ENCODE measurements at regions not wholly inside any gene's neighbourhood (a gene's known extent, or its start where the extent isn't known, plus 50 kb on each side); places are given as distances from the start of the nearest gene placed in this dataset.

DNA sequence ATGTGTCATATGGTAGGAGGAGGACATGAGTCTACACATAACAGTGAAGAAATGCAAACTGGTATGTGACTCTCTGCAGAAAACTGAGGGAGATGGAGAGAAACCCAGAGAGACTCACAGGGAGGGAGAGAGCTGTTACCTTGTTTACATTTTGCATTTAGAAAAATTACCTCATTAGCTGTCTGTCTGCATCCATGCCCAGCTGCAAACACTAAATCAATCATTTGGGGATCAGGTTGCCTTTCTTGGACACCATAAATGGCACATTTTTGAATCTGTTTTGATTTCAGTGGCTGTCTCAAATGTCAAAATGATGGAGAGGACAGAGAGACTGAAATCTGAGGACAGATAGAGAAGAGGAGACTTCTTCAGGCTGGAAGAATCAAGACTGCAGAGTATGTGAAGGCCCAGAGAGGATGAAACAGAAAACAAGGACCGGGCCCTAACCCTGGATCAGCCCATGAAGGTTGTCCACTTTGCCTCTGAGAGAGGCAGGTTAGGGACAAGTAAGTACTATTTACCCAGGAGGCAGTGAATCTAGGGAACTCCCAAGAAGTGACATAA is 92.2 kb downstream of the UNC5CL start:
- no peak for DNase-seq (ENCODE audit: low spot score)

DNA sequence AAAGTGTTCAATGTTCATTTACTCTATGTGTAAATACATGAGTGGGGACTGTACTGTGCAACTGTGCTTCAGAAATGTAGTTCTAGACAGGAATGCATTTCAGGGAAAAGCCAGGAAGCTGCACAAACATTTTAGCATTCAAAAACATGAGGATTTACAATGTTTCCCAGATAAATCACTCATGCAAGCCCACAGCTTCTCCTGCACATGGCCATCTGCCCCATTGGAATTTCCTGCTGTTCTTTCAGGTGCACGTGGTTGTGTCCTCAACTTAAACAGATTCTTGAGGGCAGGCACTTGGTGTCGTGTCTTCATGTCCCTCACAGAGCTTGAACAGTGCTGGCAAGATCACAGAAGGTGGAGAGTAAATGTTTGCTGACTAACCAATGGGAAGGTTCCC is 101.5 kb downstream of the UNC5CL start:
- no peak for DNase-seq (ENCODE audit: low spot score)

DNA sequence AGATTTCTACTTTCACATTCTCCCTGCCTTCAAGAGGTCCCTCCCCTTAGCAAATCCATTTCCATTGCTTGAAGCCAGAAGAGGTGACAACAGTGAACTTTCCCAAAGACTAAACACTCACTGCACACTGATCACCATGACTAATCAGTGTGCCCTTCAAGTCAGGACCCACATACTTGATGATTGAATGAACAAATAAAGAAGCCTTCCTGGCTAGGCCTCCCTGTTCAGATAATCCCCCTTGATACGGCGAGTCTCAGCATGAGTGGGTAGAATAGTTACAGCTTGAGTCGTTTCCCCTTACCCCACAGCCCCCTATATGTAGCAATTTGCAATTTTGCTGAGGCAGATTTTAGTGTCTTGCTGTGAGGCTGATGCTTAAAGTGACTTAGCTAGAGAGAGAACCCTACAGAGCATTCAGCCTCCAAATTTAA is 102.2 kb downstream of the UNC5CL start:
- DNase-seq (ENCODE audit: low spot score) = peak; percentile 73

DNA sequence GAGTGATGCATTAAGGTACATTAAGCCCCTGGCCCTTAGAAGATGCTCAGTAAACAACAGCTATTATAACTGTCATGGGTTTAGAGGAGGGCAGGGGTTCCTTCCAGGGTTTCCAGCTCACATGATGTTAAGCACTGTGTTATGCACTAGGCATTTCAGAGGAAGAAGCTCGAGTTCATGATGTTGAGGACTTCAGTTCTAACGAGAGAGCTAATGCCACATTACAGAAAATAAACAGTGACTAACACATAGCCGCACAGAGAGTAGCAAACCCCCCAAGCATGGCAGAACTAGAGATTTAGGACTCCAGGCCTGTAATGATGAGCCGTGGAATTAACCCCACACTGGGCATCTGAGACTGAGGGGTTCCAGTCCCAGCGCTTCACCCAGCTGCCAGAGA is 105.2 kb downstream of the UNC5CL start:
- no peak for DNase-seq (ENCODE audit: low spot score)

DNA sequence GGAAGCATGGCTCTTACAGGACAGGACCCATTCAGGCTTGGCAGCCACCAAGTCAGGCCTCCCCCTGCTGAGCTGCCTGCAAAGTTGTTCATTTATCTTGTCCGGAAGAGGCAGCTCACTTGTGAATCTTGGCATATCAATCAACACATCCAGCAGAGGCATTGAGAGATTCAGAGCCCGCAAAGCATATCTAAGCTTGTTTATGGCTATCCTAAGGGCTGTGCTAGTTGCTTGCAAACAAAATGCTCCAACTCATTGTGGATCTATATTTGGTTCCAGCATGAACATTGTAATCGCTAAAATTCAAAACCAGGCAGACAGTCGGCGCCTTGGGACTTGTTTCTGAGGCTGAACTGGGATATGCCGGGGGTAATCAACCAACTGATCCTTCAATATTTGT is 106.1 kb downstream of the UNC5CL start:
- DNase-seq (ENCODE audit: low spot score) = no peak

DNA sequence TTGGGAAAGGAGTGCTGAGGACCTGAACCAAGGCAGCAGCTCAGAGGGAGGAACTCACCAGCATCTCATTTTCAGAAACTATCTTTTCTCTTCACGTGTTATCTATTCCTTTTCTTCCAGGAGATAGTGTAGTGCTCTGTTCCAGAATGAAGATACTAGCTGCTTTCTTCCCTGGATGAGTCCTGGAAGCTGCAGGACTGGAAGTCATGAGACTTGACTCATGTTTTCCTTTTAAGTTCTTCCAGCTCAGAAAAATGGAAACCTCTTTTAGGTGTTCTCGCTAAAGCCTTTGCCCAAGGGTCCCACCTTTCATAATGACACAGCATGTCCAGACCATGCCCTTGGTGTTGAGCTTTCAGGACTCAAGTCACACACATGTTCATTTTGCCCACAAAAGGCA is 106.7 kb downstream of the UNC5CL start:
- DNase-seq (ENCODE audit: low spot score) = no peak

DNA sequence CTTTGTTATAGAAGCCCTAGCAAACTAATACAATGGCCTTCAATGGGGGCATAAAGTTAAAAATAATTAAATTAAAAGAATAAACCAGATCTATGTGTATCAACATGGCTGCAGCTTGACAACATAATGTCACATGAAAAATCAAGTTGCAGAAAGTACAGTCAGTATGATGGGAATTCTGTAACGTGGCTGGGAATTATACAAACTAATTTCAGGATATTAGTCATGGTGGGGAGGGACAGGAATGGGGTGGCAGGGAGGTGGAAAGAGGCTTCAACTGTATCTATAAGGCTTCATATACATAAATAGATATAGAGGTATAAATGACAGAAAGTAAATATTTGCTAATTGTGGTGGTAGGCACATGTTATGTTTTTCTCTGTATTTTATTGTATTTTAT is 107.1 kb downstream of the UNC5CL start:
- peak; percentile 60 for DNase-seq (ENCODE audit: low spot score)

DNA sequence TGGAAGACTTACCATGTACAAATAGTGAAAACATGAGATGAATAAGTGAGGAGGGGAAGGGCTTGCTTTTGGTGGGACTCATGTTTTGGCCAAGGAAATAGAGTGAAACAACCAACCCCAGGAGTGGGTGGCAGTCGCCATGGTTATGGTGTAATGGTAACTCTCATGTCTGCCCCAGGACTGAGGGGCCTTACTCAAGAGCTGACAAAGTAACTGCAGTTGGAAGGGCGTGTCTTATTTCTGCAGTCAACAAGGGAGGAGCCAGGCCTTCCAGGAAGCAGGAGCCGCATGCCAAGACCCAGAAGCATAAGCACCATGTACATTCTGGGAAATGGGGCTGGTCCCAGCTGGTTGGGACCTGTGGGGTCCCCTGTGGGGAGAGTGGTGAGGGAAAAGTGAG is 108.5 kb downstream of the UNC5CL start:
- DNase-seq (ENCODE audit: low spot score) = no peak

DNA sequence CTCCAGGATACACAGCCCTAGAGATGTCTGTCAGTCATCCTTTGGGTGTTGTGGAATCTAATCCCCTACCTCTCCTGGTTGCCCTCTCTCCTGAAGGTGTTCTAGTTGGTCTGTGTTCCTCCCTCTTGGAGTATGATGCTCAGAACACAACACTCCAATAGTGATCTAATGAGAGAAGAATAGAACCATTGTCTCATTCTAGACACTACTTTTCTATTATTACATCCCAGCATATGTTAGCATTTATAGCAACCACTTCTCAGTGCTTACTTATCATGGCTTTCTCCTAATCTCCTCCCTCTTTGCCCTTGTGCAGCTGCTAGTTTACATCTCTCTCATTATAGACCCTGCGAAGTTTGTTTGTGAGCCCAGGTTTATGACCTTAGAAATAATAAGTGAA is 109.0 kb downstream of the UNC5CL start:
- no peak for DNase-seq (ENCODE audit: low spot score)

DNA sequence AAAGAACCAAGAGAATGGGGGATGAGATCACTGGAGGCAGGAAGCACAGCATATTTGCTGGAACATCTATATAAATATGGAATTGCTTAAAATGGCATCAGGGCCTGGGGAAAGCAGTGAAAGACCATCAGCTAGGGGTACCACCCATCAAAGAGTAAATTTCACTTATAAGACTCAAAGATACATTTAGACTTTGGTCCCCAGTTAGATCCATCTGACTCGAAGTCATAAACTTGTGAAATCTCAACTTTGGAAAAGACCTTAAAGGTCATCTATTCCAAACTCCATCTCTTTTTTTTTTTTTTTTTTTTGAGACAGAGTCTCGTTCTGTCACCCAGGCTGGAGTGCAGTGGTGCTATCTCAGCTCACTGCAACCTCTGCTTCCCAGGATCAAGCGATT is 109.8 kb downstream of the UNC5CL start:
- DNase-seq (ENCODE audit: low spot score) = no peak

DNA sequence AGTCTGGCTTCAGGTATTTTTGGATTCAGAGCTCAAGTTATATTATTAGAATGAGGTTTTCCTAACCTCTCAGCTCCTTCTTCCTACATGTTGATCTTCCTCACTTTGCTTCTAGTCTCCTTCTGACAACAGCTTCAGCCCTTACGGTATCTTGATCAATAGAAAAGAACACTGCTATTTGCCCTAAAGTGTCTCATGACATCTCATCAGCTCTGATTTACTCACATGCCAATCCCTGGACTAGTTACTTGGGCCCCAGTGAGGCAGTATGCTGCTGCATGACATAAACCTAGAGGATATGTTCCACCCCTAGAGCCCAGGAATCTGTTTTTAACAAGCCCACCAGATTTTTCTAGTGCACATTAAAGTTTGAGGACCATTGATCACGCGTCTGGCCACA is 110.3 kb downstream of the UNC5CL start:
- DNase-seq (ENCODE audit: low spot score) = no peak

DNA sequence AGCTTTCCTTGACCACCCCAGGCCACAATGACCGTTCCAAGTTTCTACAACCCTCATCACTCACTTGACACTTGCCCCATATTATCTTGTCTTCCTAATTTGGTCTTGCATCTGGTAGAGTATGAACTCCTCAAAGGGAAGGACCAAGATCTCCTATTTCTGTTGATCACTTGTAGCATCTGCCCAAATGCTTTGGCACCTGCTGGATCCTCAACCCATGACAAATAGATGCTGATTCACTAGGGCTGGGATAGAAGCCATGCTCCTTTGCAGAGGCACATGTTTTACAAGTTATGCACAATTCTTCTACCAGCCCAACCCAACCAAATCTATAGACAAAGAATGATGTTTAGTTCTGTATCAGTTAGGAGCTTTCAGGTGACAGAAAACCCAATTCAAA is 110.7 kb downstream of the UNC5CL start:
- DNase-seq (ENCODE audit: low spot score) = no peak

DNA sequence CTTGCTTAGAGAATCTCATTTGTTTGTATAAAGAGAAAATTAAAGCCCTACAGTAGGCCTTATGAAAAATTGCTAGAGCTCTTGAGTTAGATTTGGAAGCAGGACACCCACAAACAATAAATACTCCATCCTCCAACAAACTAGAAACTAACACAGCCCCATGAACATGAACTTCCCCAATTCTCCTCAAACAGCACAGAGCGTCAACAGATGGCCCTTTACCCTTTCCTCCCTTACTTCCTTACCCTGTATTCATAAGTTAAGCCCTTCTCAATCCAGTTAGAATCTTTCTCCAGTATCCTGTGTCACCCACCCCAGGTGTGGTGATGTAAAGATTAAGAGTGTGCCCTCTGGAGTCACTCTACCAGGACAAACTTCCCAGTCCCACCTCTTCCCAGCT is 113.7 kb downstream of the UNC5CL start:
- no peak for DNase-seq (ENCODE audit: low spot score)

DNA sequence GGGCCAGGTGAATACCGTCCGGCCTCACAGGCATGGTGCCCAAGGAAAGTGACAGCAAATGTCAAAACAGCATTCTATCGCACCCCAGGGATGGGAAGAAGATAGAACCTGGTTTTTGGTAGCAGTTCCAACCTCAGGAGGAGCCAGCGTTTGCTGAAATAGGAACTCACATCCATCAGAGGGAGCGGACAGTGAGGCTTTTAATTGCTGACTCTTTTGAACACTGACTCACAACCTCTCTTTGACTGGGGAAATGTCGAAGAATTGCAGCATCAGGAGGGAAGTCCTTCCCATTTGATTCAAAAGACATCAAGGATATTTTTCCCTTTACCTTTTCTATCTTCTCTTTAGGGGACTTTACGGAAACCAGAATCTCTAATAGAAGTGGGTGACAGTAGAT is 114.2 kb downstream of the UNC5CL start:
- no peak for DNase-seq (ENCODE audit: low spot score)

DNA sequence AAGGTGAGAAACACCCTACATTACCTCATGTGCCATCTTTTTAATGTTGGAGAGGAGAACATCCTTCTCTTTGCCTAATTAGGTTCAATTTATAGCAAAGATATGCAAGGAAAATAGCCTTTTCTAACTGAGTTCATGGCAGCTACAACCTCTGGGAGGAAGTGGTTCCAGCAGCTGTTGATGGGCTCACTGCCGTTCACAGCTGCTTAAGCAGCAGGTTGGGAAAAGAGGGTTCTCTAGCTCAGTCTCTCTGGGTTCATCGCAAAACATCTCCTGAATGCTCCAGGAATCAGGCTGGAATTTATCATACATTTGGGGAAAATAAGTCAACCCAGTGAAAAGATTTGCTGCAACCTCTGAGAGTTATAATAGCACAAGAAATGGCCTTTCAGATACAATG is 115.1 kb downstream of the UNC5CL start:
- no peak for DNase-seq (ENCODE audit: low spot score)

DNA sequence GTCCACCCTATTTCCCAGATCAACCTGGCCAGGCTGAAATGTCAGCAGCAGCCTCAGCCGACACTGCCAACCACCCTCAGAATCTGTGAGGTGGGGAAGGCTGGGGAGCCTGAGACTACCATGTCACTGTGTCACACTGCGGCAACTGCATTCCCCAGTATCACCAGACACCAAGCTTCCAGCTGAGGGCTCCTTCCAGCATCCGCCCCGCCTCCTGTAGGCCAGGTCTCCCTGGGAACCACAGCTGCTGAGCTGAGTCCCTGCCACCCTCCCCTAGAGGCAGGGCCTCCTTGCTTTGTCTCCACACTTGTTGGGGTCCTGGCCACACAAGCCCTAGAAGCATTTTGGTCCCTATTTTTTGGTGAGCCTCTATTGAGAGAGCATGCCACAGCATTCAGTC is 115.7 kb downstream of the UNC5CL start:
- DNase-seq (ENCODE audit: low spot score) = no peak

DNA sequence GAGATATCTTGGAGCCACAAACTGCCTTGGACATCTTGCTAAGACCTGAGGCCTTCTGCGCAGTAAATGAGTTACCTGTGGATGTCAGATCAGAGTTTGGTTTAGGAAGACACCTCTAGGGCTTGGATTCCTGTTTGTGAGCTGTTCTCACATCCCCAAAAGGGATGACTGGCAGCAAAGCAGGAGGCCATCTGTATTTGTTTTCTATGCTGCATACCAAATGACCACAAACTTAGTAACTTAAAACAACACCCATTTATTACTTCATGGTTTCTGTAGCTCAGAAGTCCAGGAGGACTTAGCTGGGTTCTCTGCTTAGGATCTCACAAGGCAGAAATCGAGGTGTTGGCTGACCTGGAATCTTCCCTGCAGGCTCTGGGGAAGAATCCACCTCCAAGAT is 116.7 kb downstream of the UNC5CL start:
- DNase-seq (ENCODE audit: low spot score) = peak; percentile 21

DNA sequence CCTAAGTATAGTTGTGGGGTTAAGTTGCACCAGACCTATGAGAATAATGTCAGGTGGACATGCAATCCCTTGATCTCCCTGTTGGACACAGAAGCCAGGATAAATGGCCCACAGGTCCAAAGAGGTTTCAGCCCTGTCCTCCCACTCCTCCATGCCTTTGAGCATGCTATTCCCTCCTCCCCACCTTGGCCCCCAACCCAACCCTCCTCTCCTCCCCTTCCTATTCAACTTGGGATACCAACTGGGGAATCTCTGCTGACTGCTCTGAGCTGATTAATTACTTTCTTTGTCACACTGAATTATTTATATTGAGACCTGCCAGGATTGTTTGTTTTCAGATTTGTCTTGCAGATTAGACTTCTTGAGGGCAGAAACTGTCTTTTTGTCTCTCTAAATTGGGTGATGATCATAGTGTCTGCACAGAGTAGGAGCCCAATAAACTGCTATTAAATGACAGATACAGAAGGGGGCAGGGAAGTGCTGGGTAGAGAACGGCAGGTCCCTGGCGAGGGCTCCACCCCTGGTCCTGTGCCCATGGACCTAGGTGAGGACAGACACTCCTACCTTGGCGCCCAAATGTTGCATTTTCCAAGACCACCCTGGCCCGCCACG is 120.9 kb downstream of the UNC5CL start:
- no peak for DNase-seq (ENCODE audit: low spot score)

DNA sequence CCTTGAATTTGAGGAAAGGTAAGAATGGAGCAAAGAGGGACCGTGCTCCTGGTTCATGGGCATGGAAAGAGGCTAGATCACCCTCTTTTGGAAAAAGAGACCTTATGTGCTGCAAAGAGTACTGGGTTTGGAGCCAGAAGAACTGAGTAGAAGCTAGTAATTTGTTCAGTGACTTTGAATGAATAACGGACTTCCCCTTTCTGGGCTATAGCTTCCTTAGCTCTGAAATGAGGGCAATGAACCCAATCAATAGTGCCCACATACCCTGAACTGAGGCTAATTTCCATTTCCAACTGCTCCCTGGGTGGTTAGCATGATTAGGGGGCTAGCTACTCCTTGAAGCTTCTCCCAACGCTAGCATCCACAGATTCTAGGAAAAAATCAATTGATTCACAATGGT is 121.4 kb downstream of the UNC5CL start:
- no peak for DNase-seq (ENCODE audit: low spot score)

DNA sequence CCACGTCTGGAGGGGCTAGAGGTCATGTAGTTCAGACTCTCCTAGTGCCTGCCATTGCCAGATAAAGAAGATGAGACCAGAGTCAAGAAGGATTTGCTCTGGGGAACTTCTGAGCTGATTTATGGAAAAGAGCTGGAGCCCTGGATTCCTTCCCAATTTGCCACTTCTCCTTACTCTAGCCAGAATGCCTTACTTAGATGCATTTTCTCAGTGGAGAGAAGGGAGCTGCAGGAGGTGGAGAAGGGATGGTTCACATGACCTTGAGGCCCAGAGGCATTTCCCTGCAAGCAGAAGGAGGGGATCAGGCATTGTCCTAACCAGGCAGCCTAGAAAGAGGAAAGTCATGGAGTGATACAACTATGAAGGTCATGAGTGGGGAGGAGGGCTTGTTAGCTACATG is 122.2 kb downstream of the UNC5CL start:
- DNase-seq (ENCODE audit: low spot score) = no peak

DNA sequence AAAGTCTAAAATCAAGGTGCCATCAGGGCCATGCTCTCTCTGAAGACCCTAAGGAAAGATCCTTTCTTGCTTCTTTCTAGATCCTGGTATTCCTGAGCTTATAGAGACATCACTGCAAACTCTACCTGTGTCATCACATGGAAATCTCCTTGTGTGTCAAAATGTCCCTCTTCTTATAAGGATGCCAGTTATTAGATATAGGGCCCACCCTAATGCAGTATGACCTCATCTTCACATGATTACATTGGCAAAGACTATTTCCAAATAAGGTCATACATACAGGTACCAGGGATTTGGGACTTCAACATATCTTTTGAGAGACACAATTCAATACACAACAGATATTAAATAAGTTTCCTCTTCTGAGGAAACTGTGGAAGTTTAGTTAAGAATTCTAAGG is 123.9 kb downstream of the UNC5CL start:
- DNase-seq (ENCODE audit: low spot score) = no peak

DNA sequence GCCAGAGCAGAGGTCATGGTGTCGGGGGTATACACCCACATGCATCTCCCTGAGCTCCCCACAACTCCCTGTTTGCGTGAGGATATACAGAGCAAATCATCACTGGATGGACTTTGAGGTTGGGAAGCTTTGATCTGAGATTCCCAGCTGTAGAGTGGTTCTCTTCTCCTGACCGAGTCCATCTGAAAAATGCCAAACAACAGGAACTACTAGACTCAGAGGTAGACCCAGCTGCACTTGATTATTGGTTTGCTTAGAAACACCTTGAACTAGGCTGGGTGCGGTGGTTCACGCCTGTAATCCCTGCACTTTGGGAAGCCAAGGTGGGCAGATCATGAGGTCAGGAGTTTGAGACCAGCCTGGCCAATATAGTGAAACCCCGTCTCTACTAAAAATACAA is 125.0 kb downstream of the UNC5CL start:
- no peak for DNase-seq (ENCODE audit: low spot score)

DNA sequence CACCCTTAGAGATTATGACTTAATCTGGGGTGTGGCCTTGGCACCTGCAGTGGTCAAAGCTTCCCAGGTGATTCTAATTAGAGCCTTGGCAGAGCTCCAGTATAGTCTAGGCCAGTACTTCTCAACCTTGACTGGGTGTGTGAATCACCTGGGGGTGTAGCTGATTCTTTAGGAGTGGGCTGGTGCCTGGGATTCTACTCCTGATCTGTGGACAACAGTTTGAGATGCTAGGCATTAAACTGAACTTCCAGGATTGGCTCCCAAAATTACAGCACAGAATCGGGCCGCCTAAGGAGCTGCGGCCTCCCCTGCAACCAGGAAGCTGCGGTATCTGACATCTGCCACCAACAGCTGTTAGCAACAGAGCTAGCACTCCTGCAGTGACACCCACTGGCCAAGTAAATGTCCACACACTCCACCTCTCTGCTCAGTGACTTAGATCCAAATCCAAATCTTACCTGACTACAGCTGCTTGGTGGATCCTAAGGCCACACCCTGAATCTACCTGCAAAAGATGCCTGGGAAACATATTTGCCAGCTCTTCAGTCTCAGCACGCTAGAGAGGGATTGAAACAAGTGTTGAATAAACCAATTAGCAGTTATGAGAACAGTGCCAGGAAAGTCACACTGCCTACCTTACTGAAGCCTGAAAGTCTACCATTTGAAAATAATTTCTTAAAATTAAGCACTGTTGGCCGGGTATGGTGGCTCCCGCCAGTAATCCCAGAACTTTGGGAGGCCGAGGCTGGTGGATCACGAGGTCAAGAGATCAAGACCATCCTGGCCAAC is 126.7 kb downstream of the UNC5CL start:
- DNase-seq (ENCODE audit: low spot score) = no peak
